Activated CD4-positive, alpha-beta T cell treated with anti-CD3 and anti-CD28 coated beads, Interleukin-2, amount 10 ng/mL, durations not matched to agents 7 days and 5 days (primary cell): ENCODE measurements at regions not wholly inside any gene's neighbourhood (a gene's known extent, or its start where the extent isn't known, plus 50 kb on each side); places are given as distances from the start of the nearest gene placed in this dataset.

ENCODE experiments used
- CTCF ChIA-PET: fragments of 350-600 bp; sonication (Branson Sonifier 250); formaldehyde crosslinking; loops from one replicate; lab custom pipeline; 2021; ENCODE audit warnings: antibody characterized with exemption; lab: Charles Lee
- POLR2A ChIA-PET: fragments of 350-600 bp; sonication (Branson Sonifier 250); formaldehyde crosslinking; loops from one replicate; lab custom pipeline; 2021; ENCODE audit warnings: antibody characterized with exemption; lab: Charles Lee
- DNase-seq: peaks from one replicate; pipeline ENCODE4 v3.0.0-alpha.2; 2020
- H3K27ac Mint-ChIP-seq: one replicate; pipeline ENCODE4 v1.8.0; 2021; ENCODE audit warnings: mild to moderate bottlenecking, moderate library complexity, mixed read lengths
- H3K27me3 Mint-ChIP-seq: one replicate; pipeline ENCODE4 v1.8.0; 2021; ENCODE audit warnings: mixed read lengths
- H3K36me3 Mint-ChIP-seq: one replicate; pipeline ENCODE4 v1.8.0; 2021; ENCODE audit warnings: low read depth, mixed read lengths
- H3K4me1 Mint-ChIP-seq: one replicate; pipeline ENCODE4 v1.8.0; 2021; ENCODE audit warnings: mixed read lengths
- H3K4me3 Mint-ChIP-seq: one replicate; pipeline ENCODE4 v1.8.0; 2021; ENCODE audit warnings: mild to moderate bottlenecking, moderate library complexity, mixed read lengths
- H3K9me3 Mint-ChIP-seq: one replicate; pipeline ENCODE4 v1.8.0; 2021; ENCODE audit warnings: mixed read lengths

- Mint-ChIP-seq H3K36me3 (no peaks in the 10 kb centered on the region), H3K27ac (no peak overlapping the region), H3K27me3 (no peaks in the 10 kb centered on the region), H3K4me3 (no peak overlapping the region), H3K9me3 (no peaks in the 10 kb centered on the region), H3K4me1 (no peaks in the 10 kb centered on the region)
- ChIA-PET POLR2A (no interaction called here), CTCF (no interaction called here)
- DNase-seq, result no peak
Observed at GRCh38 chr1:14513111-14513510, 85.4 kb upstream of the KAZN start.

- POLR2A ChIA-PET, result no interaction called here
- no peaks in the 10 kb centered on the region for H3K27me3 Mint-ChIP-seq
- no peak for DNase-seq
- H3K9me3 Mint-ChIP-seq, result no peaks in the 10 kb centered on the region
- no peaks in the 10 kb centered on the region for H3K4me1 Mint-ChIP-seq
- H3K4me3 Mint-ChIP-seq, result no peak overlapping the region
- no peaks in the 10 kb centered on the region for H3K36me3 Mint-ChIP-seq
- CTCF ChIA-PET, result no interaction called here
- H3K27ac Mint-ChIP-seq, result no peak overlapping the region
Observed at GRCh38 chr1:14514739-14515138, 83.7 kb upstream of the KAZN start.

- ChIA-PET POLR2A (no interaction called here), CTCF (no interaction called here)
- H3K27ac Mint-ChIP-seq, result no peak overlapping the region
Observed at GRCh38 chr1:14516974-14517840, 81.3 kb upstream of the KAZN start.

GRCh38 chr1:14517841-14518180, 80.7 kb upstream of the KAZN start:
- DNase-seq, result no peak
- H3K4me3 Mint-ChIP-seq, result no peak overlapping the region
- H3K27ac Mint-ChIP-seq, result no peak overlapping the region
- H3K9me3 Mint-ChIP-seq, result no peaks in the 10 kb centered on the region
- CTCF ChIA-PET, result no interaction called here
- no peaks in the 10 kb centered on the region for H3K4me1 Mint-ChIP-seq
- no peaks in the 10 kb centered on the region for H3K36me3 Mint-ChIP-seq
- H3K27me3 Mint-ChIP-seq, result no peaks in the 10 kb centered on the region
- POLR2A ChIA-PET, result no interaction called here

More at GRCh38 chr1:14516974-14517840, 81.3 kb upstream of the KAZN start:
- no peak overlapping the region for H3K4me3 Mint-ChIP-seq
- no peaks in the 10 kb centered on the region for H3K9me3 Mint-ChIP-seq
- H3K4me1 Mint-ChIP-seq, result no peaks in the 10 kb centered on the region
- no peaks in the 10 kb centered on the region for H3K36me3 Mint-ChIP-seq
- no peak for DNase-seq
- H3K27me3 Mint-ChIP-seq, result no peaks in the 10 kb centered on the region

GRCh38 chr1:14519976-14520375, 78.5 kb upstream of the KAZN start:
- H3K27ac Mint-ChIP-seq, result no peak overlapping the region
- no peak overlapping the region for H3K4me3 Mint-ChIP-seq
- ChIA-PET POLR2A (no interaction called here), CTCF (no interaction called here)
- no peaks in the 10 kb centered on the region for H3K27me3 Mint-ChIP-seq
- H3K4me1 Mint-ChIP-seq, result no peaks in the 10 kb centered on the region
- no peaks in the 10 kb centered on the region for H3K9me3 Mint-ChIP-seq
- H3K36me3 Mint-ChIP-seq, result no peaks in the 10 kb centered on the region
- DNase-seq, result no peak

GRCh38 chr1:14520514-14521163, 77.8 kb upstream of the KAZN start:
- H3K4me3 Mint-ChIP-seq, result no peak overlapping the region
- ChIA-PET CTCF (no interaction called here), POLR2A (no interaction called here)
- H3K27me3 Mint-ChIP-seq, result no peaks in the 10 kb centered on the region
- no peaks in the 10 kb centered on the region for H3K36me3 Mint-ChIP-seq
- H3K9me3 Mint-ChIP-seq, result no peaks in the 10 kb centered on the region
- no peaks in the 10 kb centered on the region for H3K4me1 Mint-ChIP-seq
- no peak for DNase-seq
- H3K27ac Mint-ChIP-seq, result no peak overlapping the region

- H3K4me1 Mint-ChIP-seq, result no peaks in the 10 kb centered on the region
- H3K9me3 Mint-ChIP-seq, result no peaks in the 10 kb centered on the region
- POLR2A ChIA-PET, result no interaction called here
- CTCF ChIA-PET, result no interaction called here
- H3K27me3 Mint-ChIP-seq, result no peaks in the 10 kb centered on the region
- no peak overlapping the region for H3K4me3 Mint-ChIP-seq
- DNase-seq, result no peak
- H3K27ac Mint-ChIP-seq, result no peak overlapping the region
- no peaks in the 10 kb centered on the region for H3K36me3 Mint-ChIP-seq
Observed at GRCh38 chr1:14521622-14522021, 76.9 kb upstream of the KAZN start.

GRCh38 chr1:14522077-14522925, 76.2 kb upstream of the KAZN start:
- H3K36me3 Mint-ChIP-seq, result no peaks in the 10 kb centered on the region
- no peaks in the 10 kb centered on the region for H3K27me3 Mint-ChIP-seq
- H3K9me3 Mint-ChIP-seq, result no peaks in the 10 kb centered on the region
- ChIA-PET CTCF (interaction anchor here (0.6 kb wide), 1 partner anchor 667 kb away, joined by 3 read pairs; no protein-coding TSS in a partner anchor), POLR2A (no interaction called here)
- H3K4me3 Mint-ChIP-seq, result no peak overlapping the region
- H3K4me1 Mint-ChIP-seq, result no peaks in the 10 kb centered on the region
- no peak for DNase-seq
- no peak overlapping the region for H3K27ac Mint-ChIP-seq

- POLR2A ChIA-PET, result no interaction called here
- Mint-ChIP-seq H3K4me1 (no peaks in the 10 kb centered on the region), H3K36me3 (no peaks in the 10 kb centered on the region), H3K27ac (no peak overlapping the region), H3K27me3 (no peaks in the 10 kb centered on the region), H3K4me3 (no peak overlapping the region), H3K9me3 (no peaks in the 10 kb centered on the region)
- CTCF ChIA-PET, result interaction anchor here (0.6 kb wide), 1 partner anchor 666 kb away, joined by 3 read pairs; no protein-coding TSS in a partner anchor
- DNase-seq, result no peak
Observed at GRCh38 chr1:14522926-14523241, 75.6 kb upstream of the KAZN start.

GRCh38 chr1:14524826-14525636, 73.5 kb upstream of the KAZN start:
- ChIA-PET POLR2A (no interaction called here), CTCF (no interaction called here)
- H3K27ac Mint-ChIP-seq, result no peak overlapping the region
- no peaks in the 10 kb centered on the region for H3K4me1 Mint-ChIP-seq
- H3K9me3 Mint-ChIP-seq, result no peaks in the 10 kb centered on the region
- no peaks in the 10 kb centered on the region for H3K36me3 Mint-ChIP-seq
- H3K4me3 Mint-ChIP-seq, result no peak overlapping the region
- H3K27me3 Mint-ChIP-seq, result no peaks in the 10 kb centered on the region
- DNase-seq, result no peak

GRCh38 chr1:14529475-14529874, 69.0 kb upstream of the KAZN start:
- CTCF ChIA-PET, result no interaction called here
- POLR2A ChIA-PET, result no interaction called here
- H3K27me3 Mint-ChIP-seq, result no peaks in the 10 kb centered on the region

GRCh38 chr1:14531519-14531918, 67.0 kb upstream of the KAZN start:
- Mint-ChIP-seq H3K27me3 (no peaks in the 10 kb centered on the region), H3K36me3 (no peaks in the 10 kb centered on the region), H3K27ac (no peak overlapping the region), H3K4me1 (no peaks in the 10 kb centered on the region), H3K9me3 (no peaks in the 10 kb centered on the region), H3K4me3 (no peak overlapping the region)
- CTCF ChIA-PET, result no interaction called here
- POLR2A ChIA-PET, result no interaction called here
- DNase-seq, result no peak

More at GRCh38 chr1:14529475-14529874, 69.0 kb upstream of the KAZN start:
- no peak overlapping the region for H3K4me3 Mint-ChIP-seq
- no peaks in the 10 kb centered on the region for H3K9me3 Mint-ChIP-seq
- H3K27ac Mint-ChIP-seq, result no peak overlapping the region
- no peaks in the 10 kb centered on the region for H3K36me3 Mint-ChIP-seq
- H3K4me1 Mint-ChIP-seq, result no peaks in the 10 kb centered on the region
- no peak for DNase-seq
